ENCODE measurements at regions not wholly inside any gene's neighbourhood (a gene's known extent, or its start where the extent isn't known, plus 50 kb on each side); places are given as distances from the start of the nearest gene placed in this dataset.

GRCh38 chr20:1833216-1833615 is 62.0 kb upstream of the SIRPA start:
- TF ChIP-seq CTCF (IDR thresholded peaks at IDR 0.05 in 8 of 11, conservative IDR thresholded peaks at IDR 0.05 in 3 of 11): no peak
- no peak for TF ChIP-seq POLR2AphosphoS5 (IDR thresholded peaks at IDR 0.05)
